K562 (cell line): ENCODE measurements at regions not wholly inside any gene's neighbourhood (a gene's known extent, or its start where the extent isn't known, plus 50 kb on each side); places are given as distances from the start of the nearest gene placed in this dataset.

ENCODE experiments used
- ATAC-seq: fragments of 200-7000 bp; cut with Tn5 transposase; 3 replicates; pipeline ENCODE4 v1.9.1; 2020; ENCODE audit warnings: moderate library complexity
- BruUV-seq: library from RNA; stranded (reverse); fragments of 400-500 nt; replicated peaks from 2 replicates; lab custom pipeline; 2021; lab: Mats Ljungman, UMichigan
- CTCF ChIA-PET: fragments of 300-600 bp; formaldehyde crosslinking; extraction: SDS; loops from one replicate; lab custom pipeline; 2021; ENCODE audit warnings: low intra/inter-chr PET ratio; lab: Yijun Ruan, JAX
- POLR2A ChIA-PET: fragments of 300-600, 350-650 bp; sonication (Branson Sonifier 250); formaldehyde crosslinking; extraction: SDS; loops from one replicate; lab custom pipeline; 2021; ENCODE audit warnings: antibody characterized with exemption, inconsistent platforms; lab: Yijun Ruan, JAX
- DNase-seq, 4 experiments: peaks; one replicate each; pipeline versions ENCODE4 v3.0.0 to v3.0.0-alpha.2; 2011 to 2018; ENCODE audit warnings: low spot score in 3 of 4, mixed read lengths in 3 of 4; ENCODE audit errors: extremely low read depth in 1 of 4
- FAIRE-seq: peaks from 2 replicates; lab custom pipeline; 2011; peaks lifted over from hg19 to GRCh38; lab: Jason Lieb, UNC
- H2AFZ ChIP-seq: 2 replicates; pipeline ENCODE4 v1.6.0; 2011; ENCODE audit warnings: low read depth, low read length, control low read depth, inconsistent platforms
- H3K27ac ChIP-seq: fragments of 200-600 bp; 3 replicates; pipeline ENCODE4 v1.8.0; 2011; ENCODE audit warnings: low read depth, mild to moderate bottlenecking, control low read depth, inconsistent platforms, low read length, moderate library complexity, mixed read lengths; ENCODE audit errors: extremely low read depth
- H3K27me3 ChIP-seq, 2 experiments: fragments of 300-600 bp in 1 of 2; 2 replicates in 1 of 2; 3 replicates in 1 of 2; pipeline versions ENCODE4 v1.6.0 to v1.8.0; 2011; ENCODE audit warnings: inconsistent platforms in 2 of 2, low read length in 2 of 2, mild to moderate bottlenecking in 1 of 2, mixed read lengths in 1 of 2, moderate library complexity in 1 of 2; ENCODE audit not compliant: control insufficient read depth in 2 of 2, insufficient read depth in 2 of 2
- H3K36me3 ChIP-seq: fragments of 300-600 bp; 3 replicates; pipeline ENCODE4 v1.8.0; 2011; ENCODE audit warnings: mild to moderate bottlenecking, low read length, inconsistent platforms; ENCODE audit not compliant: control insufficient read depth, insufficient read depth
- H3K4me1 ChIP-seq, 2 experiments: fragments of 200-600 bp in 1 of 2; replicated peaks in 1 of 2; 2 replicates in 1 of 2; 3 replicates in 1 of 2; pipeline versions ENCODE4 v1.5.1 to v1.8.0; 2011; ENCODE audit warnings: inconsistent platforms in 2 of 2, low read length in 2 of 2, mild to moderate bottlenecking in 1 of 2, mixed read lengths in 1 of 2, moderate library complexity in 1 of 2; ENCODE audit not compliant: control insufficient read depth in 2 of 2, insufficient read depth in 2 of 2
- H3K4me2 ChIP-seq: 2 replicates; pipeline ENCODE4 v1.6.1; 2011; ENCODE audit warnings: low read length, control low read depth, inconsistent platforms, mixed read lengths; ENCODE audit not compliant: insufficient read depth
- H3K4me3 ChIP-seq: fragments of 200-600 bp; sonication (generic), shearing (Covaris generic); 2 replicates; pipeline ENCODE4 v1.5.1; 2016; ENCODE audit warnings: control low read depth, inconsistent platforms
- H3K79me2 ChIP-seq: fragments of 200-600 bp; 3 replicates; pipeline ENCODE4 v1.8.0; 2011; ENCODE audit warnings: low read length, inconsistent platforms; ENCODE audit not compliant: control insufficient read depth, insufficient read depth
- H3K9ac ChIP-seq, 2 experiments: 2 replicates each; pipeline versions ENCODE4 v1.6.0 to v1.6.1; 2011; ENCODE audit warnings: low read depth in 2 of 2, low read length in 2 of 2, control low read depth in 1 of 2, inconsistent platforms in 1 of 2, mild to moderate bottlenecking in 1 of 2, mixed read lengths in 1 of 2; ENCODE audit not compliant: insufficient read depth in 1 of 2
- H3K9me1 ChIP-seq: one replicate; pipeline ENCODE4 v1.6.0; 2011; ENCODE audit warnings: inconsistent platforms, mild to moderate bottlenecking, low read length, moderate library complexity; ENCODE audit not compliant: control insufficient read depth, insufficient read depth
- H3K9me3 ChIP-seq: replicated peaks from 2 replicates; pipeline ENCODE4 v1.5.1; 2011; ENCODE audit warnings: low read depth, low read length, inconsistent platforms; ENCODE audit not compliant: control insufficient read depth, insufficient read depth
- H4K20me1 ChIP-seq: replicated peaks from 2 replicates; pipeline ENCODE4 v1.6.1; 2011; ENCODE audit warnings: low read length, inconsistent platforms, mixed read lengths; ENCODE audit not compliant: control insufficient read depth, insufficient read depth
- CBX5 ChIP-seq: IDR thresholded peaks from 2 replicates; pipeline ENCODE4 v1.6.1; 2014; ENCODE audit warnings: low read depth, borderline replicate concordance
- FOXA1 ChIP-seq: fragments of 450-650 bp; IDR thresholded peaks from 2 replicates; pipeline ENCODE4 v1.6.1; 2016; ENCODE audit warnings: mild to moderate bottlenecking, borderline replicate concordance
- GTF2F1 ChIP-seq: IDR thresholded peaks from 2 replicates; pipeline ENCODE4 v1.6.1; 2011; ENCODE audit warnings: low read depth, low read length, improper control_type of control experiment
- KAT7 ChIP-seq: sonication (generic); formaldehyde crosslinking; IDR thresholded peaks from 2 replicates; pipeline ENCODE4 v1.8.0; 2022; ENCODE audit warnings: missing genetic modification reagents, mild to moderate bottlenecking, borderline replicate concordance
- MED1 ChIP-seq: sonication (generic); formaldehyde crosslinking; IDR thresholded peaks from 2 replicates; pipeline ENCODE4 v1.8.1; 2023; ENCODE audit warnings: missing genetic modification reagents, borderline replicate concordance
- MYC ChIP-seq, 2 experiments: fragments of 250-450 bp in 1 of 2; sonication (Bioruptor Pico) in 1 of 2; IDR thresholded peaks; 2 replicates each; pipeline versions ENCODE4 v1.5.1 to v1.6.1; 2012 to 2021; ENCODE audit warnings: low read depth in 2 of 2, borderline replicate concordance in 1 of 2, improper control_type of control experiment in 1 of 2, low read length in 1 of 2, mild to moderate bottlenecking in 1 of 2, moderate library complexity in 1 of 2
- NFIX ChIP-seq: fragments of 250-450 bp; sonication (Bioruptor Pico); IDR thresholded peaks from 2 replicates; pipeline ENCODE4 v1.4.0; 2020; ENCODE audit warnings: low read depth, mild to moderate bottlenecking, moderate library complexity
- RBM34 ChIP-seq: fragments of 200-400 bp; formaldehyde crosslinking; IDR thresholded peaks from 2 replicates; pipeline ENCODE4 v1.6.1; 2018; ENCODE audit warnings: low read length, borderline replicate concordance; ENCODE audit not compliant: insufficient read depth
- STAT5A ChIP-seq: IDR thresholded peaks from 2 replicates; pipeline ENCODE4 v1.6.1; 2012; ENCODE audit warnings: low read length, inconsistent platforms, borderline replicate concordance
- ZBED1 ChIP-seq: IDR thresholded peaks from 2 replicates; pipeline ENCODE4 v1.6.1; 2014
- ZBTB17 ChIP-seq: fragments of 450-650 bp; formaldehyde crosslinking; IDR thresholded peaks from 2 replicates; pipeline ENCODE4 v1.4.0; 2020; ENCODE audit warnings: mild to moderate bottlenecking
- ZBTB7A ChIP-seq: IDR thresholded peaks from 2 replicates; pipeline ENCODE4 v1.6.1; 2011; ENCODE audit warnings: low read depth, mild to moderate bottlenecking, low read length, moderate library complexity, borderline replicate concordance; ENCODE audit not compliant: control insufficient read depth
- ZNF347 ChIP-seq: fragments of 450-650 bp; formaldehyde crosslinking; IDR thresholded peaks from 2 replicates; pipeline ENCODE4 v1.4.0; 2020; ENCODE audit warnings: low read depth, mild to moderate bottlenecking, moderate library complexity
- WGBS: fragments of 100-300 bp; shearing (Covaris generic); methylation state at CpG from one replicate; pipeline ENCODE4 v1.1.6; 2016; ENCODE audit warnings: low coverage, mixed read lengths; ENCODE audit not compliant: insufficient coverage; ENCODE audit errors: missing lambda C conversion rate; 5-methylcytosine and 5-hydroxymethylcytosine counted together
- in situ Hi-C: fragments of 300-500 bp; cut with MboI; formaldehyde crosslinking; loops from 4 replicates; pipeline ENCODE4 v1.15.0; 2018; ENCODE audit warnings: inconsistent platforms, mixed read lengths
- intact Hi-C: fragments of 100-400 bp; cut with micrococcal nuclease; formaldehyde crosslinking; loops from 2 replicates; pipeline ENCODE4 v1.14.2; 2022
- TF ChIP-seq, protein P1 (sequence below): fragments of 200-600 bp; sonication (generic); IDR thresholded peaks from one replicate; pipeline ENCODE4 v1.6.1; 2012; ENCODE audit warnings: mild to moderate bottlenecking, low read depth, low read length, inconsistent platforms

- 6% methylated on average over 3 of the region's 3 CpGs for WGBS
- no peak overlapping the region for H3K4me2 ChIP-seq
- H3K79me2 ChIP-seq = no peaks in the 10 kb centered on the region
- no peaks in the 10 kb centered on the region for H3K4me1 ChIP-seq
- H3K9me1 ChIP-seq = no peaks in the 10 kb centered on the region
- H3K9me3 ChIP-seq = no peaks in the 10 kb centered on the region
- no TSS peak for BruUV-seq
- H2AFZ ChIP-seq = no peak overlapping the region
- in situ Hi-C loops (no loop called here), intact Hi-C loops (no loop called here)
- CTCF ChIA-PET = no interaction called here
- no peak overlapping the region for H3K9ac ChIP-seq
- no peak overlapping the region for H3K4me3 ChIP-seq
- ATAC-seq (no peak), FAIRE-seq (no peak), DNase-seq (no peak)
- H3K36me3 ChIP-seq = no peaks in the 10 kb centered on the region
- POLR2A ChIA-PET = no interaction called here
- H3K27me3 ChIP-seq = no peaks in the 10 kb centered on the region
- H3K27ac ChIP-seq = no peak overlapping the region
- H4K20me1 ChIP-seq = no peaks in the 10 kb centered on the region
- TF ChIP-seq RBM34 (no peak), ZNF347 (CRISPR knock-in tag) (no peak), CBX5 (no peak), MYC (IDR thresholded peaks at IDR 0.05; ENCODE audit: low read depth, low read length) (no peak), MYC (CRISPR knock-in tag; IDR thresholded peaks at IDR 0.05; ENCODE audit: borderline replicate concordance, low read depth) (no peak), KAT7 (CRISPR knock-in tag) (no peak), ZBTB7A (no peak), GTF2F1 (no peak), ZBED1 (no peak), STAT5A (no peak), ZBTB17 (CRISPR knock-in tag) (no peak), FOXA1 (no peak), MED1 (CRISPR knock-in tag) (no peak), NFIX (no peak)
- TF ChIP-seq, protein P1, sequence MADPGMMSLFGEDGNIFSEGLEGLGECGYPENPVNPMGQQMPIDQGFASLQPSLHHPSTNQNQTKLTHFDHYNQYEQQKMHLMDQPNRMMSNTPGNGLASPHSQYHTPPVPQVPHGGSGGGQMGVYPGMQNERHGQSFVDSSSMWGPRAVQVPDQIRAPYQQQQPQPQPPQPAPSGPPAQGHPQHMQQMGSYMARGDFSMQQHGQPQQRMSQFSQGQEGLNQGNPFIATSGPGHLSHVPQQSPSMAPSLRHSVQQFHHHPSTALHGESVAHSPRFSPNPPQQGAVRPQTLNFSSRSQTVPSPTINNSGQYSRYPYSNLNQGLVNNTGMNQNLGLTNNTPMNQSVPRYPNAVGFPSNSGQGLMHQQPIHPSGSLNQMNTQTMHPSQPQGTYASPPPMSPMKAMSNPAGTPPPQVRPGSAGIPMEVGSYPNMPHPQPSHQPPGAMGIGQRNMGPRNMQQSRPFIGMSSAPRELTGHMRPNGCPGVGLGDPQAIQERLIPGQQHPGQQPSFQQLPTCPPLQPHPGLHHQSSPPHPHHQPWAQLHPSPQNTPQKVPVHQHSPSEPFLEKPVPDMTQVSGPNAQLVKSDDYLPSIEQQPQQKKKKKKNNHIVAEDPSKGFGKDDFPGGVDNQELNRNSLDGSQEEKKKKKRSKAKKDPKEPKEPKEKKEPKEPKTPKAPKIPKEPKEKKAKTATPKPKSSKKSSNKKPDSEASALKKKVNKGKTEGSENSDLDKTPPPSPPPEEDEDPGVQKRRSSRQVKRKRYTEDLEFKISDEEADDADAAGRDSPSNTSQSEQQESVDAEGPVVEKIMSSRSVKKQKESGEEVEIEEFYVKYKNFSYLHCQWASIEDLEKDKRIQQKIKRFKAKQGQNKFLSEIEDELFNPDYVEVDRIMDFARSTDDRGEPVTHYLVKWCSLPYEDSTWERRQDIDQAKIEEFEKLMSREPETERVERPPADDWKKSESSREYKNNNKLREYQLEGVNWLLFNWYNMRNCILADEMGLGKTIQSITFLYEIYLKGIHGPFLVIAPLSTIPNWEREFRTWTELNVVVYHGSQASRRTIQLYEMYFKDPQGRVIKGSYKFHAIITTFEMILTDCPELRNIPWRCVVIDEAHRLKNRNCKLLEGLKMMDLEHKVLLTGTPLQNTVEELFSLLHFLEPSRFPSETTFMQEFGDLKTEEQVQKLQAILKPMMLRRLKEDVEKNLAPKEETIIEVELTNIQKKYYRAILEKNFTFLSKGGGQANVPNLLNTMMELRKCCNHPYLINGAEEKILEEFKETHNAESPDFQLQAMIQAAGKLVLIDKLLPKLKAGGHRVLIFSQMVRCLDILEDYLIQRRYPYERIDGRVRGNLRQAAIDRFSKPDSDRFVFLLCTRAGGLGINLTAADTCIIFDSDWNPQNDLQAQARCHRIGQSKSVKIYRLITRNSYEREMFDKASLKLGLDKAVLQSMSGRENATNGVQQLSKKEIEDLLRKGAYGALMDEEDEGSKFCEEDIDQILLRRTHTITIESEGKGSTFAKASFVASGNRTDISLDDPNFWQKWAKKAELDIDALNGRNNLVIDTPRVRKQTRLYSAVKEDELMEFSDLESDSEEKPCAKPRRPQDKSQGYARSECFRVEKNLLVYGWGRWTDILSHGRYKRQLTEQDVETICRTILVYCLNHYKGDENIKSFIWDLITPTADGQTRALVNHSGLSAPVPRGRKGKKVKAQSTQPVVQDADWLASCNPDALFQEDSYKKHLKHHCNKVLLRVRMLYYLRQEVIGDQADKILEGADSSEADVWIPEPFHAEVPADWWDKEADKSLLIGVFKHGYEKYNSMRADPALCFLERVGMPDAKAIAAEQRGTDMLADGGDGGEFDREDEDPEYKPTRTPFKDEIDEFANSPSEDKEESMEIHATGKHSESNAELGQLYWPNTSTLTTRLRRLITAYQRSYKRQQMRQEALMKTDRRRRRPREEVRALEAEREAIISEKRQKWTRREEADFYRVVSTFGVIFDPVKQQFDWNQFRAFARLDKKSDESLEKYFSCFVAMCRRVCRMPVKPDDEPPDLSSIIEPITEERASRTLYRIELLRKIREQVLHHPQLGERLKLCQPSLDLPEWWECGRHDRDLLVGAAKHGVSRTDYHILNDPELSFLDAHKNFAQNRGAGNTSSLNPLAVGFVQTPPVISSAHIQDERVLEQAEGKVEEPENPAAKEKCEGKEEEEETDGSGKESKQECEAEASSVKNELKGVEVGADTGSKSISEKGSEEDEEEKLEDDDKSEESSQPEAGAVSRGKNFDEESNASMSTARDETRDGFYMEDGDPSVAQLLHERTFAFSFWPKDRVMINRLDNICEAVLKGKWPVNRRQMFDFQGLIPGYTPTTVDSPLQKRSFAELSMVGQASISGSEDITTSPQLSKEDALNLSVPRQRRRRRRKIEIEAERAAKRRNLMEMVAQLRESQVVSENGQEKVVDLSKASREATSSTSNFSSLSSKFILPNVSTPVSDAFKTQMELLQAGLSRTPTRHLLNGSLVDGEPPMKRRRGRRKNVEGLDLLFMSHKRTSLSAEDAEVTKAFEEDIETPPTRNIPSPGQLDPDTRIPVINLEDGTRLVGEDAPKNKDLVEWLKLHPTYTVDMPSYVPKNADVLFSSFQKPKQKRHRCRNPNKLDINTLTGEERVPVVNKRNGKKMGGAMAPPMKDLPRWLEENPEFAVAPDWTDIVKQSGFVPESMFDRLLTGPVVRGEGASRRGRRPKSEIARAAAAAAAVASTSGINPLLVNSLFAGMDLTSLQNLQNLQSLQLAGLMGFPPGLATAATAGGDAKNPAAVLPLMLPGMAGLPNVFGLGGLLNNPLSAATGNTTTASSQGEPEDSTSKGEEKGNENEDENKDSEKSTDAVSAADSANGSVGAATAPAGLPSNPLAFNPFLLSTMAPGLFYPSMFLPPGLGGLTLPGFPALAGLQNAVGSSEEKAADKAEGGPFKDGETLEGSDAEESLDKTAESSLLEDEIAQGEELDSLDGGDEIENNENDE = no peak
These were observed 1036.2 kb upstream of the POU3F3 start for GRCh38 chr2:103817746-103818145.
